Right atrium auricular region (tissue), 2 donors: ENCODE measurements at regions not wholly inside any gene's neighbourhood (a gene's known extent, or its start where the extent isn't known, plus 50 kb on each side); places are given as distances from the start of the nearest gene placed in this dataset.

ENCODE experiments used
- DNase-seq: peaks from one replicate; pipeline ENCODE4 v3.0.0-alpha.2; 2019; ENCODE audit warnings: low spot score
- H3K27ac ChIP-seq, 2 donors: fragments of 200-600 bp; sonication (generic); 1 replicate in 1 of 2; 2 replicates in 1 of 2; pipeline ENCODE4 v1.5.1; 2016 to 2019
- H3K27me3 ChIP-seq, 2 donors: fragments of 200-600 bp; sonication (generic); one replicate each; pipeline versions ENCODE4 v1.5.1 to v1.6.0; 2017 to 2019
- H3K36me3 ChIP-seq: fragments of 200-600 bp; sonication (generic); one replicate; pipeline ENCODE4 v1.5.1; 2016
- H3K4me1 ChIP-seq, 2 donors: fragments of 200-600 bp; sonication (generic); one replicate each; pipeline versions ENCODE4 v1.5.1 to v1.6.0; 2017 to 2019
- H3K4me3 ChIP-seq, 2 donors: fragments of 200-600 bp; sonication (generic); 1 replicate in 1 of 2; 2 replicates in 1 of 2; pipeline ENCODE4 v1.5.1; 2017 to 2019; ENCODE audit warnings: mild to moderate bottlenecking in 1 of 2, moderate library complexity in 1 of 2
- H3K9me3 ChIP-seq, 2 donors: fragments of 200-600 bp; sonication (generic); one replicate each; pipeline ENCODE4 v1.5.1; 2019
- TF ChIP-seq, protein P1 (sequence below), 2 donors: fragments of 200-600 bp; sonication (generic); IDR thresholded peaks; one replicate each; pipeline ENCODE4 v1.5.1; 2019; ENCODE audit warnings: antibody characterized with exemption in 2 of 2

DNA sequence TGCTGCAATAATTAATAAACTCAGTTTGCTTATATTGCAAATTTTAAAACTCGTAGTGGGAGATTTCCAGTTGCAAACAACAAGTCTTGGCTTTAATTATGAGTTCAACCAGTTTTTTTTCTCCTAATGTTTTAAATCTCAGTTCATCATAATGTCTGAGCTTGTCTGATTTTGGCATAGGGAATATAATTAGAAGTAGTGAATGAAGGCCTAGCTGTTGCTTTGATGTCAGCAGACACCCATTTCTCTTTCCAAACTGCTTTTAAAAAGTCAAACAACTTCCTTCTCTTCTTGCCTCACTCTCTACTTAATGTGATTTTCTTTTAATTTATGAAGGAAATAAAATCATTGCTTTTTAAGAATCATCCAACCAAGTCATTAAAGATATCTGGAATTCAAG lies 1462.1 kb downstream of the DPP10 start:
- Histone ChIP-seq H3K27ac (no peak overlapping the region), H3K36me3 (no peaks in the 10 kb centered on the region), H3K4me1 (no peaks in the 10 kb centered on the region), H3K9me3 (no peaks in the 10 kb centered on the region), H3K27me3 (no peaks in the 10 kb centered on the region), H3K4me3 (no peak overlapping the region)
- TF ChIP-seq, protein P1, sequence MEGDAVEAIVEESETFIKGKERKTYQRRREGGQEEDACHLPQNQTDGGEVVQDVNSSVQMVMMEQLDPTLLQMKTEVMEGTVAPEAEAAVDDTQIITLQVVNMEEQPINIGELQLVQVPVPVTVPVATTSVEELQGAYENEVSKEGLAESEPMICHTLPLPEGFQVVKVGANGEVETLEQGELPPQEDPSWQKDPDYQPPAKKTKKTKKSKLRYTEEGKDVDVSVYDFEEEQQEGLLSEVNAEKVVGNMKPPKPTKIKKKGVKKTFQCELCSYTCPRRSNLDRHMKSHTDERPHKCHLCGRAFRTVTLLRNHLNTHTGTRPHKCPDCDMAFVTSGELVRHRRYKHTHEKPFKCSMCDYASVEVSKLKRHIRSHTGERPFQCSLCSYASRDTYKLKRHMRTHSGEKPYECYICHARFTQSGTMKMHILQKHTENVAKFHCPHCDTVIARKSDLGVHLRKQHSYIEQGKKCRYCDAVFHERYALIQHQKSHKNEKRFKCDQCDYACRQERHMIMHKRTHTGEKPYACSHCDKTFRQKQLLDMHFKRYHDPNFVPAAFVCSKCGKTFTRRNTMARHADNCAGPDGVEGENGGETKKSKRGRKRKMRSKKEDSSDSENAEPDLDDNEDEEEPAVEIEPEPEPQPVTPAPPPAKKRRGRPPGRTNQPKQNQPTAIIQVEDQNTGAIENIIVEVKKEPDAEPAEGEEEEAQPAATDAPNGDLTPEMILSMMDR (IDR thresholded peaks at IDR 0.05): no peak
- DNase-seq: no peak

GRCh38 chr2:115908731-115909130 lies 1466.3 kb downstream of the DPP10 start:
- Histone ChIP-seq H3K27me3 (no peaks in the 10 kb centered on the region), H3K4me1 (no peaks in the 10 kb centered on the region), H3K9me3 (no peaks in the 10 kb centered on the region), H3K27ac (no peak overlapping the region), H3K36me3 (no peaks in the 10 kb centered on the region), H3K4me3 (no peak overlapping the region)
- TF ChIP-seq, protein P1 (IDR thresholded peaks at IDR 0.05): no peak
- DNase-seq: no peak

GRCh38 chr2:115910270-115910669 lies 1467.8 kb downstream of the DPP10 start:
- DNase-seq: no peak
- H3K9me3 ChIP-seq: no peaks in the 10 kb centered on the region
- TF ChIP-seq, protein P1 (IDR thresholded peaks at IDR 0.05): no peak
- H3K27me3 ChIP-seq: no peaks in the 10 kb centered on the region
- no peaks in the 10 kb centered on the region for H3K36me3 ChIP-seq
- H3K4me3 ChIP-seq: no peak overlapping the region
- no peak overlapping the region for H3K27ac ChIP-seq
- H3K4me1 ChIP-seq: no peaks in the 10 kb centered on the region

DNA sequence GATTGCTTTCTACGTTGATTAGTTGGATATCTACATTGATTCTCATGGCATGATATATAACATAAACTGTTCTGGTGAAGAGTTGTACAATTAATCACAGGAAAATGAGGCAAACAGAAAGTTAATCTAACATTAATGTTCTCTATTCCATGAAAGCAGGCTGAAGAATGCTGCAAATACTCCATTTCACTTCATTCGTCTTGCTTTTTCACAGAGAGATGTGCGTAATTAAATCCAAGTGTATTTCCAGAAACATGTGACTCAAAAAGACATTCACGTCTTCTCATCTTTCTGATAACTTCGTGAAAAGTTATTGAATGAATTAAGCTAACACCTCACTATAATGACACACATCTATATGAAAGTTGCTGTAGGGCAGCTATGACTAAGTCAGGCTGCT lies 1471.5 kb downstream of the DPP10 start:
- H3K27me3 ChIP-seq: no peaks in the 10 kb centered on the region
- no peaks in the 10 kb centered on the region for H3K9me3 ChIP-seq
- no peaks in the 10 kb centered on the region for H3K4me1 ChIP-seq
- no peak overlapping the region for H3K4me3 ChIP-seq
- H3K36me3 ChIP-seq: no peaks in the 10 kb centered on the region
- DNase-seq: no peak
- no peak overlapping the region for H3K27ac ChIP-seq
- TF ChIP-seq, protein P1 (IDR thresholded peaks at IDR 0.05): no peak

GRCh38 chr2:115921541-115921940 lies 1479.1 kb downstream of the DPP10 start:
- Histone ChIP-seq H3K36me3 (no peaks in the 10 kb centered on the region), H3K27ac (no peak overlapping the region), H3K4me3 (no peak overlapping the region), H3K27me3 (no peaks in the 10 kb centered on the region), H3K4me1 (no peaks in the 10 kb centered on the region), H3K9me3 (no peaks in the 10 kb centered on the region)
- TF ChIP-seq, protein P1 (IDR thresholded peaks at IDR 0.05): no peak
- DNase-seq: no peak

DNA sequence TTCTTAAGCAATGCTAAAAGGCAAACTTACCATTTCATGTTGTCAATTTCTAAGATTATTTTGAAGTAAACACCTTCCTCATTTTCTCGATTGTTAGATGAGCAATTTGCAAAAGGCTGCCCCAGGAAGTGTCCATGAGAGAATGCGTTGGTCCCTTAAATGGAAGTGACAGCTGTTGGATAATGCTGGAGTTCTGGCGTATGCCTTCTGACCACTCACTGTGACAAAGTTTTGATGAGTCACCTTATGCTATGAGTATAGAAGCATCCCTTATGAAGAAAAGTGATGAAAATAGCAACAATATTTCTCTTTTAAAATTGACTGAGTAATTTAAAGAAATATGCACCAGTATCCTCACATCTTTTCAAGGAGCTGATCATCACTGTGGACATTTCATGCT lies 1497.5 kb downstream of the DPP10 start:
- H3K36me3 ChIP-seq: no peaks in the 10 kb centered on the region
- TF ChIP-seq, protein P1 (IDR thresholded peaks at IDR 0.05): no peak

More for the DNA sequence above, 1497.5 kb downstream of the DPP10 start:
- no peak for DNase-seq
- Histone ChIP-seq H3K27me3 (no peaks in the 10 kb centered on the region), H3K4me3 (no peak overlapping the region), H3K27ac (no peak overlapping the region), H3K9me3 (no peaks in the 10 kb centered on the region), H3K4me1 (no peaks in the 10 kb centered on the region)
